GM19452 (cell line): ENCODE measurements at regions not wholly inside any gene's neighbourhood (a gene's known extent, or its start where the extent isn't known, plus 50 kb on each side); places are given as distances from the start of the nearest gene placed in this dataset.
A peak's percentile ranks its signal among the peaks of the same experiment; 100 is the strongest.
"Not testable (repeated sequence)": the region's sequence is repeated elsewhere in the genome, so short reads cannot be mapped to it uniquely, and the experiment has no call there.

Experiments used
- ATAC-seq: cut with Tn5 transposase; IDR thresholded peaks from one replicate; pipeline ENCODE4 v1.9.1; 2021; ENCODE audit not compliant: unreplicated experiment

DNA sequence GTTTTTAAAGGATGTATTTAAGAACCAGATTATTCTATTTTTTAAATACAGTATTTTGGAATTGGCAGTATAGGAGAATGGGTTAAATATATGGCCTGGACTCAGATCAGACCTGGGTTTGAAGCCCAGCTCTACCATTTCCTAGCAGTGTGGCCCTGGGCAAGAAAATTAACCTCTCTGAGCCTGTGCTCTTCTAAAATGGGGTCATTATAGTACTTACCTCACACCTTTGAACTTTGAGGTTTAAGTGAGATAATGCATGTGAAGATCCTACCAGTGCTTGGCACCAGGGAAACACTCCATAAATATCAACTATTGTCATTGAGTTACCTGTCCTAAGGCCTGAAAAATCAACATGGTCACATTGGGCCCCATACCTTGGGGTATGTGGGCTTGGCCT lies 93.4 kb upstream of the WSB1 start:
- ATAC-seq, result no peak

DNA sequence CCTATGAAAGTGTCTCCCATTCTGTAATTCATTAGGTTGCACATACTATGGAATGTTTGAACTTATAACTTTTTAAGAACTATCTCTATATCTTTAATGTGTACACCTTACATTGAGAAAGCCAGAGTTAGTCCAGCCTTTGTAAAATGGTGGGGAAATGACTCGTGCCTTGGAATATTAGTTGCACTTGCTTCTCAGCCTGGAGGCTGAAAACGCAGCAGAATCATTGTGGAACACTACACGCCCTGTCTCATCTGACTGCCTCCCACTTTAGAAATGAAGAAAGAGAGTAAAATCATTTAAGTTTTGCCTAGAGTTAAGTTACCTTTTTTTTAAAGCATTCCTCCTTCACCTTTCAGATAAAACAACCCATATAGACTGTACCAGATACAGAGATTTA lies 90.7 kb upstream of the WSB1 start:
- no peak for ATAC-seq

DNA sequence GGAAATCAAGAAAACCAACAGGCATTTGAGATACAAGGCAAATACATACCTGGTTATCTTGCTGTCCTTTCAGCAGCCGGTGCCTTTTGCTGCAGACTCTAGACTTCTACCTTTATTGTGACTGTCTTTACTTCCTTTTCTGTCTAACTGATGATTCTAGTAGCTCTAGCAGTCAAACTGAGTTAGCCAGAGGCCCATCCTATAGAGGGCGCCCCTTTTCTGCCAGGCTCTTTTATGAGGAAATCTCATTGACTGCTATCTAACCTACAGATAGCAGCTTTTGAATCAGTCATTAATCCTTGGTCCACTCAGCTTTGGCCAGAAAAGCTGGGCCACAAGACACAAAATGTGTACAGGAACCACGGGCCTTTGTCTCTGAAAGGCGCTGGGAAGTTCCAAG lies 87.5 kb upstream of the WSB1 start:
- ATAC-seq, result no peak

DNA sequence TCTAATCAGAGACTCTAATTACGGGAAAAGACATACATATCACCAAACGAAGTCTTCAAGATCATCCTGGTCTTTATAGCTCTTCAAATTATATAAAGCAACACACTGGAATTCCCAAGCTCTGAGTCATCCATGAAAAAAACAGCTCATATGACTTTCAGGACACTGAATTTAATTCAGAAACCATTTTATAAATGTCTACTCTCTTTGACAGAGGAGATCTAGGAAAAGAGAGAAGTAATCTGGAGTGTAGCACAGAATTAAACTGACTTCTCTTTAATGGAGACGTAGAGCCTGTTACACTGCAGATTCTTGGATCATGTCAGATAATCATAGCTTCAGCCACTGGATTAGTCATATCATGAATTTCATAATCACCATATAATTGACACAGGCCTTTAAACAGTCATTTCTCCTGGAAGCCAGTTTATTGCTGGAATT lies 86.8 kb upstream of the WSB1 start:
- ATAC-seq, result no peak

DNA sequence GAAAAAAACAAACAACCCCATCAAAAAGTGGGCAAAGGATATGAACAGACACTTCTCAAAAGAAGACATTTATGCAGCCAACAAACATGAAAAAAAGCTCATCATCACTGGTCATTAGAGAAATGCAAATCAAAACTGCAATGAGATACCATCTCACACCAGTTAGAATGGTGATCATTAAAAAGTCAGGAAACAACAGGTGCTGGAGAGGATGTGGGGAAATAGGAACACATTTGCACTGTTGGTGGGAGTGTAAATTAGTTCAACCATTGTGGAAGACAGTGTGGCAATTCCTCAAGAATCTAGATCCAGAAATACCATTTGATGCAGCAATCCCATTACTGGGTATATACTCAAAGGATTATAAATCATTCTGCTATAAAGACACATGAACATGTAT lies 85.5 kb upstream of the WSB1 start:
- not testable (repeated sequence) for ATAC-seq

DNA sequence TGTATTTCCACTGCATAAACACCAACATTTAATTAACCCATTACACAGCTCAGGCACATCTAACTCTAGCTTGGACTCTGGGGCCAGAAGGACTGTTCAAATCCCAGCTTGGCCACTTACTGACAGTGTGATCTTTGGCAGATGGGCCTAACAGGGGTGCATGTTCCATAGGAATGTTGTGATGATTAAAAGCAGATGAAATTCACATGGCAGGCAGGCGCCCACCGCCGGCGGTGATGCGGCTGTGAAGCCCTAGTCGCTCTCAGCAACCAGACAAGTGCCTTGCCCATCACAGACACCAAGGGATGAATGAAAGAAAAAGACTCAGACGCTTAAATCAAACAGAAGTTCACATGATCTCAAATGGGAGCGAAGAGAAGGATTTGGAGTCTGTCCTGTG lies 84.6 kb upstream of the WSB1 start:
- no peak for ATAC-seq

DNA sequence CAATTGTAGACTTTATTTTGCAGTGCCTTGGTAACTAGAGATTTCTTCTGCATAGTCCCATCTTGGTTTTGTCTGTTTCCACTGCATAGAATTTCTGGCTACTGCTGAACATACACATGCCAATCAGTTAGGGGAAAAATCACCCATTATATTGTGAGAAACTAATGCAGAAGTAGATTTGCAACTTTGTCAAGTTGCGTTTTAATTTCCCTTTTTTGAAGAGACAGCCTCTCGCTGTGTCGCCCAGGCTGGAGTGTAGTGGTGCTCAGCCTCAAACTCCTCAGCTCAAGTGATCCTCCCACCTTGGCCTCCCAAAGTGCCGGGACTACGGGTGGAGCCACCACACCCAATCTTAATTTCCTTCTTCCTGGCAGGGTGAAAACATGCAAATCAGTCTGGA lies 83.1 kb upstream of the WSB1 start:
- ATAC-seq, result not testable (repeated sequence)

DNA sequence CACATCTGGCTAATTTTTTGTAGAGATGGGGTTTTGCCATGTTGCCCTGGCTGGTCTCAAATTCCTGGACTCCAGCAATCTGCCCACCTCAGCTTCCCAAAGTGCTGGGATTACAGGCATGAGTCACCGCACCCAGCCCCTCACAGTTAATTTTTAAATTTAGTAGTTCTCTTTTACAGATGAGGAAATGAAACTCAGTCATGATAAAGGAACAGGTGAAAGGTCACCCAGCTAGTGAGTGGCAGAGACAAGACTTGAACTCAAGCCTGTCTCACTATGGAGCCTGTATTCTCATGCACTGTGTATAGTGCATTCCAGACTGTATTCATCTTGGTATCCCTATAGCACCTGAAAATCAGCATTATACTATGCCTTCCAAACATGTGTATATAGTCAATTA lies 77.1 kb upstream of the WSB1 start:
- no peak for ATAC-seq

DNA sequence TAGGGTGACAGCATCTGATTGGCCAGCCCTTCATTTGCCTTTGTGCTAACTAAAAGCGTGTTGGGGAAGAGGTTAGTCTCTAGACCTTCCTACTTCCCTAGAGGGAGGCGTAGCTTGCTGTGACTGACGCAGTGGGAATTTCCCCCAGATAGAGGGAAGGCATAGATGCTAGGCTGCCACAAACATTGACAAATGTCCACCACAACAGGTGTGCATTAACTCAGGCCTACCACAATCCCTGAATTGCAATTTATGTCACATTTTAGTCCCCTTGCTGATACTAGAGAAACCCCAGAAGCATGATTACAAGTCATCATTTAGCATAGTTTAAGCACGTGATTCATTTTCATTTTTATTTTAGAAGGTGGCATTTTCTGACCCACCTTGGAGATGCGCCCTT lies 76.3 kb upstream of the WSB1 start:
- ATAC-seq, result peak; percentile 86

DNA sequence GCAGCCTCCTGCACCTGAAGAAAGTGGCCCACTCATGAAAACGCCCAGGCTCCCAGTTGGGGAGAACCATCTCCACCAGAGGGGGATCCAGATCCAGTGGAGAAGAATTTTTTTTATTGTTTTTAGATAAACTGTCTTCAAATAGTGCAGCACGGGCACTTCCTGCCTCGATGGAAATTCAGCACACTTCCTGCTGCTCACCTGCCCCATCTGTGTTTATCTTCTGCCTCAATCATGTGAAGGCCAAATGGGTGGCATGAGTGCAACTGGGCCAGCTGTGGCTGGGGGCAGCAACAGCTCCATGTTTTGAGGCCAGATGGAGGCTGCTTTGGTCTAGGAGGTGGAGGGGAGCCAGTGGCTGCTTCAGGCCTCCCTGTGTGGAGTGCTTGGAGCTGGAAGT lies 75.9 kb upstream of the WSB1 start:
- ATAC-seq, result no peak

DNA sequence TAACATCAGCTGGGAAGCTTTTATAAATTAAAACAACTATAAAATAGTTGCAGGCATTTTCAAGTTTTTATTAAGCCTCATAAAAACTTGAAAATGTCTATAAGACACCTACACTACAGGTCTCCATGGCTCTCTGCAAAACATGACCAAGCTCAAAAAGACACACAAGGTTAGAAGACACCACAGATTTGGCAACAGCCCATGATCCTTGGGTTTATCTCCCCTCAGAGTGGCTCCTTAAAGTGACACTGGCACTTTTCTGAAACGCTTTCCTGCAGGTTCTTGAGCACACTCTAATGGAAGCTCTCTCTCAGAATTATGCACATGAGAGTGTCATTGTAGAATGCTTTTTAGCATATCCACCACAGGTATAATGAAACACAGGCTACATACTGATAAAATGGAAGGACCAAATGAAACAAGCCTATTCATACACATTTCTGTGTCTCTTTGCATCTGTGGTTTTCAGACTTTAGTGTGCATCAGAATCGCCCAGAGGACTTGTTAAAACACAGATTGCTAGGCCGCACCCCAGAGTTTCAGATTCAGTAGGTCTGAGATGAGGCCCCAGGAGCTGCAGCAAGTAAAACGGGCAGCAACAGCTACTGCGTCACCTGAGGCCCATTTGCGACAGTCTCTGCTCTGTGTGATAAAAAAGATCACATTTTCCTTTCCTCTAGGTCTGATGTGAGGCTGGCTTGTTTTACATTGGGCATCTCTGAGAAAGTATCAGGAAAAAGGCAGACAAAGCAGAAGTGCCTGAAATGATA lies 75.0 kb upstream of the WSB1 start:
- peak; percentile 54 for ATAC-seq

DNA sequence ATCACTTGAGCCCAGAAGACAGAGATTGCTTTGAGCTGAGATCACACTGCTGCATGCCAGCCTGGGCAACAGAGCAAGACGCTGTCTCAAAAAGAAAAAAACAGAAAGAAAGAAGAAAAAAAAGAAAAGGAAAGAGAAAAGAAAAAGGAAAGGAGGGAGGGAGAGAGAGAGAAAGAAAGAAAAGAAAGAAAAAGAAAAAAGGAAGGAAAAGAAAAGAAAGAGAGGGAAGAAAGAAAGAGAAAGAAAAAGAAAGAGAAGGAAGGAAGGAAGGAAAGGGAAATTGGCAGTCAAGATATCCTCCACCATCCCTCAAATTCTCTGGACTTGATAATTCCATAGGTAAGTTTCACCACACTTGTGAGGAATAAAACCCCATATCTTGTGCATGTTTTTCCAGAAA lies 71.4 kb upstream of the WSB1 start:
- no peak for ATAC-seq

DNA sequence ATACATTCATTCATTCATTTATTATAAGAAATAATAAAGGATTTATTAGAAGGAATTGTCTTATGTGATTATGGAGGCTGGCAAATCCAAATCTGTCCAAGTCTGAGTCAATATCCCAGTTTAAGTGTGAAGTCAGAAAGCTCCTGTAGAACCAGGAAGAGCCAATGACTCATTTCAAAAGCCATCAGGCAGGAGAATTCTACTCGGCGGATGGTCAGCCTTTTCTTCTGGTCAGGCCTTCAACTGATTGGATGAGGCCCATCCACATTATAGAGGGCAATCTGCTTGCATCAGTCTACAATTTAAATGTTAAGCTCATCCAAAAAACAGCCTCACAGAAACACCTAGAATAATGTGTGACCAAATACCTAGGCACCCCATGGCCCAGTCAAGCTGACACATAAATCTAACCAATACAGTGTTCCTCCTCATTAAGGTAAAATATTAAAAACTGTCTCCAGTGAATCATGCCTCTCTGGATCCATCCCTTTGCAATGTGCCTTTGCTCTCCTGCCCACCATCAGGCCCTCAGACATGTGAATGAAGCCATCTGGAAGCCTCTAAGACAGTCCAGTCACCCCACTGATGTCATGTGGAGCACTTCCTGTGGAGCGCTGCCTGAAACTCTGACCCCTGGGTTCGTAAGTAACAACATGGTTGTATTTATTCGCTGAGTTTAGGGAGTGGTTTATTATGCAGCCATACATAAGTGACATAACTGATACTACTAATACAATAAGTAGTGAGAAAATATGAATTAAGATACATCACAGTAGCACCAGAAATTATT lies 69.2 kb upstream of the WSB1 start:
- no peak for ATAC-seq

DNA sequence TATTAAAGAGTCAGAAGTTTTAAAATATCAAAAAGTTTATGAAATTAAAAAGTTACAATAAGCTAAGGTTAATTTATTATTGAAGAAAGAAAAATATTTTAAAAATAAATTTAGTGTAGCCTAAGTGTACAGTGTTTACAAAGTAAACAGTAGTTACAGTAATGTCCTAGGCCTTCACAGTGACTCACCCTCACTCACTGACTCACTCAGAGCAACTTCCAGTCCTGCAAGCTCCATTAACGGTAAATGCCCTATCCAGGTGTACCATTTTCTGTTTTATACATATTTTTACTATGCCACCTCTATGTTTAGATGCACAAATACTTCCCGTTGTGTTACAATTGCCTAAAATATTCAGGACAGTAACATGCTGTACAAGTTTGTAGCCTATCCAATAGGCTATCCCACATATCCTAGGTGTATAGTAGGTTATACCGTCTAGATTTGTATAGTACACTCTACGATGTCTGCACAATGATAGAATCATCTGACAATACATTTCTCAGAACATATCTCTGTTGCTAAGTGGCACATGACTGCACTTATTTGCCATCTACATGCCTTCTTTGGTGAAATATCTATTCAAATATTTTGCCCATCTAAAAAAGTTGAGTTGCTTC lies 67.2 kb upstream of the WSB1 start:
- ATAC-seq, result no peak

DNA sequence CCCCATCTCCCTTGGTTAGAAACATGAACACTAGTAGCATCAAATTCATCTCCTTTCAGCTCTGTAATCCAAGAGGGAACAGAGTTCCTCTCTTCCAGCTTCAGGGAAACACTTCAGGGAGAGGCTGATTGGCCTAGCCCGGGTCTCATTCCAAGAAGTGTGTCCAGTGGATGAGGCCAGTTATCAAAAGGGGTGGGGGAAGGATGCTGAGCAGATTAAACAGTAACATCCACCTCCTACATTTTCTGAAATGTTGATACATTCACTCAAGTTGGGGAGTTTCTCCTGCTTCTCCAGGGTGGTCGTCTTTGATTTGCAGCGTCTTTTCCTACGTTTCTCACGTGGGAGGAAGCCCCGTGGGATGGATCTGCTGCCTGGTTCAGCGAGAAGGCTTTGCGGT lies 62.9 kb upstream of the WSB1 start:
- ATAC-seq, result no peak

DNA sequence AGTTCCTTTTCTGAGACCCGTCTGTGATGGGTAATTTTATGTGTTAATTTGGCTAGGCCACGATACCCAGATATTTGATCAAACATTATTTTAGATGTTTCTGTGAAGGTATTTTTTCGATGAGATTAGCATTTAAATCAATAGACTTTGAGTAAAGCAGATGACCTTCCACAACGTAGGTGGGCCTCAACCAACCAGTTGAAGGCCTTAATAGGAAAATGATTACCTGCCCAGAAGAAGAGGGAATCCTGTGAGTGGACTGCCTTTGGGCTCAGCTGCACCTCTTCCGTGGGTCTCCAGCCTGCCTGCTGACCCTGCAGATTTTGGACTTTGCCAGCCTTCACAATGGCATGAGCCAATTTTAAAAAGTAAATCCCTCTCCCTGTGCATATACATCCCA lies 61.6 kb upstream of the WSB1 start:
- no peak for ATAC-seq

DNA sequence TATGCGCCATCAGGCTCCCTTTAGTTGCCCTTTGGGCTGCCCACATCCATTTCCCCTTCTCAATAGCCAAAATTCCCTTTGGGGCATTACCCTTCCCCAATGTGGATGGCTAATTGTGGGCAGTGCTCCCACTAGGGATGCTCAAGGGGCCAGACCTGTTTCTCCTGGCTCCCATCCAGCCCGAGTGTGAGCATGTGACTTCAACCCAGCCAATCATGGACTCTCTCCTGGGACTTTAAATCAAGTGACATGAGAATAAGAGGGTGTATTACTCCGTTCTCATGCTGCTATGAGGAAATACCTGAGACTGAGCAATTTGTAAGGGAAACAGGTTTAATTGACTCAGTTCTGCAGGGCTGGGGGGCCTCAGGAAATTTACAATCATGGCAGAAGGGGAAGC lies 60.9 kb upstream of the WSB1 start:
- ATAC-seq, result no peak

DNA sequence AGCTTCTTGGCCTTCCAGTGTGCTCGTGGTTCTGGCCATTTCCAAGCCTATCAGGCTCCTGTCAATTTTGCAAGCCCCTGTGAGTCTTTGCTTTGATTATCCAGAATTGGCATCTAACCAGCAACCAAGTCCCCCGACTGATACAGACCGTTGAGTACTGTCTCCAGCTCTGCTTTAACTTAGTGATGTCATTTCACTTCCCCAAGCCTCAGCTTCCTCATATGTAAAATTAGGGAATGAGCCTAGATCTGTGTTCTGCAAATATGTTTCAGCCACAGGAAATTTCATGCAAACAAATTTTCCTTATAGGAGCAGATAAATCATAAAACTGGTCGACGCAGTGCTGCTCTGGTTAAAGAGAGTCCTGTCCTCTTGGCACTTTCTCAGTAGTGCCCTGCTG lies 60.1 kb upstream of the WSB1 start:
- ATAC-seq, result no peak

DNA sequence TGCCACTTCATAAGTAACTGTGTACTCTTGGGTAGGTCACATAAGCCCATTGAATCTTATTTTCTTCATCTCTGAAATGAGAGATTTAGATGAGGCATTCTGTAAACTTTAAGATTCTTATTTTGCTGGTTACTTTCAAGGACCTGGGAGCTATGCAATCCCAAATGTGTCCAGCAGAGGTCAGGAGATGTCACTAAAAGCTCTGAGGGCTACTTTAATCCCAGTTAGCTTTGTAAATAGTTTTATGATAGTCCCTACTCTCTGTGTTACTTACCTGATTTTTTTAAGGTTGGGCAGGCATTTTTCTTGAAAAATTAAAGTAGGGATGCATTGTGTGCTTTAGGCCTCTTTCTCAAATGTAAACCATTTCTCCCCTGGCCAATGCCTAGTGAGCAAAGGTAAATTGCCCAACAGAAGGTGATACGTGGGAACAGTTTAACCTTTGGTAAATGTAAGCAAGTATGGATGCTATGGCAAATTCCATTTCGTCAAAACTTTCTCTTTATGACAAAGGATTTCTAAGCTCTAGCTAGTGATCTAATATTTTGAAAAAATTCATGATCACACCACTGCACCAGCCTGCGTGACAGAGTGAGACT lies 57.1 kb upstream of the WSB1 start:
- no peak for ATAC-seq

DNA sequence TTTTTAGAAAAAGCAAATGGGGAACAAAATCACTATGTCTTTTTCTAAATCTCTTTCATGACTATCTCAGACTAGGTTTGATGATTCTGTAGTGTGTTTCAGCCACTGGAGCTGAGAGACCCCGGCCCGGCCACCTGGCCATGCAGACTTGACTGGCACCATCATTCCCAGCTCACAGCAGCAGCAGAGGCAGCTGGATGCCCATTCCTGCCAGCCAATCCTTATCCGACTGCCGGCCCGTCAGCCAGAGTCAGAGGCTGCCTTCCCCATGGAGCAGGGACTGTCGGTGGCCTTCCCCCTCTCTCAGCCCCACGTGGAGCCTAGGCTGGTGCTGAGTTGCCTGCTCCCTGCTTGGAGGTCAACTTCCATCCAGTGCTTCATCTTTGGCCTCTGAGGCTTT lies 56.0 kb upstream of the WSB1 start:
- ATAC-seq, result no peak

DNA sequence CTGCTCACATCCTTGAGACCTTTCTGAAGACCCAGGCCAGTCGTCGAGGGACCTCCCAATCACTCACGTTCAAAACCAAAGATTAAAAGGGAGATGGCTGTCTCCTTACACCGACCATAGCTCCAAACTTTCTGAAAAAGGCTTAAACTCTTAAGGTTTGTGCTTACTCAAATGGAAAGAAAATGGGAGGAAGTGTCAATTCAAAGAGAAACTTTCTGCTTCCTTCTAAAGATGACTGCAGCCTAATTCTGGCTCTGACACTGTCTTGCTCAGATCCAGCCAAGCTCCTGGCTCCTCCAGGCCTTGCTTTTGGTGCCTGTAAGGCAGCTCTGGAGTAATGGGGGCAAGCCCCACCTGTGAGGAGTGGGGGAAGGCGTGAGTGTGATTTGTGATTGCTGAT lies 54.9 kb upstream of the WSB1 start:
- ATAC-seq, result no peak

DNA sequence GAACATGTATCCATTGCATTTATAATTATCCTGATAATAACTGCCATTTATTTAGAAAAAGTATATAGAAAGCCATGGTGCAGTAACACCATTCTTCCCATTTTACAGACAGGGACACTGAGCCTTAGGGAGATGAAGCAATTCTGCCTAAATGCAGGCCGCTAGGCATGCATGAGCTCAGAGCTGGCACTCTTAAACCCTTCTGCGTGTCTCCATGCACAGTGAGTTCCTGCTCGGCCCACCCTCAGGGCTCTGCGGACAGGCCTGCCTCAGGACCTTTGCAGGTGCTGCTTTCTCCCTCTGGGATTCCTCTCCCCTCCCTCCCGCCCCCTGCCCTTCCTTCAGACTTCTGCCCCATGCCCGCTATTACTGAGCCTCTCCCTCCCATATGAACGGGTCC lies 54.3 kb upstream of the WSB1 start:
- no peak for ATAC-seq
